HG03342 (cell line): ENCODE measurements at regions not wholly inside any gene's neighbourhood (a gene's known extent, or its start where the extent isn't known, plus 50 kb on each side); places are given as distances from the start of the nearest gene placed in this dataset.
"Not testable (repeated sequence)": the region's sequence is repeated elsewhere in the genome, so short reads cannot be mapped to it uniquely, and the experiment has no call there.

Experiments used
- ATAC-seq: cut with Tn5 transposase; IDR thresholded peaks from one replicate; pipeline ENCODE4 v1.9.1; 2021; ENCODE audit warnings: mild to moderate bottlenecking, moderate library complexity; ENCODE audit not compliant: unreplicated experiment

DNA sequence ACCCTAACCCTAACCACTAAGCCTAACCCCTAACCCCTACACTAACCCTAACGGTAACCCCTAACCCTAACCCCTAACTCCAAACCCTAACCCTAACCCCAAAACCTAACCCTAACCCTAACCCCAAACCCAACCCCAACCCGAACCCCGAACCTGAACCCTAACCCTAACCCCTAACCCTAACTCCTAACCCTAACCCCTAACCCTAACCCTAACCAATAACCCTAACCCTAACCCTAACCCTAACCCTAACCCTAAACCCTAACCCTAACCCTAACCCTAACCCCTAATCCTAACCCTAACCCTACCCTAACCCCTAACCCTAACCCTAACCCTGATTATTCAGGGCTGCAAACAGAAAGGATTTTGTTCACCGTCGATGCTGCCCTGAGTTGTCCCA, 144.6 kb upstream of the DUSP22 start:
- ATAC-seq, result not testable (repeated sequence)

DNA sequence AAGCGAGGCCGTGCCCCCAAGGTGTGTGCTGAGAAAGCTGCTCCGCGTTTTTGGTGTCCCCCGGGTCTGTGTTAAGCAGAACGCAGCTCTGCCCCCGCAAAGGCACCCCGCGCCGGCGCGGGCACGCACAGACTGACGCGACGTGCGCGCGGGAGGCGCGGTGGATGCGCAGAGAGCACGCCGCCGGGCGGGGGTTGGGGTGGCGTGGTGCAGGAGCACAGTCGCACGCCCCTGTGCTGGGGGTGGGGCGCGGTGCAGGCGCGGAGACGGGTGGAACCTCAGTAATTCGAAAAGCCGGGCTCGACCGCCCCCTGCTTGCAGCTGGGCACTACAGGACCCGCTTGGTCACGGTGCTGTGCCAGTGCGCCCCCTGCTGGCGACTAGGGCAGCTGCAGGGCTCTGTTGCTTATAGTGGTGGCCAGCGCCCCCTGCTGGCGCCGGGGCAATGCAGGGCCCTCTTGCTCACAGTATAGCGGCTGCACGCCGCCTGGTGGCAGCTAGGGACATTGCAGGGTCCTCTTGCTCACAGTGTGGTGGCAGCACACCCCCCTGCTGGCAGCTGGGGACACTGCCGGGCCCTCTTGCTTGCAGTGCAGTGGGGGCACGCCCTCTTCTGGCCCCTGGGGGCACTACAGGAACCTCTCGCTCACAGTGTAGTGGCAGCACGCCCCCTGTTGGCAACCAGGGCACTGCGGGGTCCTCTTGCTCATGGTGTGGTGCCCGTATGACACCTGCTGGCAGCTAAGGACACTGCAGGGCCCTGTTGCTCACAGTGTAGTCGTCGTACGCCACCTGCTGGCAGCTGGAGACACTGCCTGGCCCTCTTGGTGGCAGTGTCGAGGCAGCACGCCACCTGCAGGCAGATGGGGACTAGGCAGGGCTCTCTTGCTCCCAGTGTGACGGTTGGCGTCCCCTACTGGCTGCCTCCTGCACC, 144.0 kb upstream of the DUSP22 start:
- ATAC-seq, result peak; percentile 97

GRCh38 chr6:150147-150546, 142.1 kb upstream of the DUSP22 start:
- ATAC-seq, result not testable (repeated sequence)

DNA sequence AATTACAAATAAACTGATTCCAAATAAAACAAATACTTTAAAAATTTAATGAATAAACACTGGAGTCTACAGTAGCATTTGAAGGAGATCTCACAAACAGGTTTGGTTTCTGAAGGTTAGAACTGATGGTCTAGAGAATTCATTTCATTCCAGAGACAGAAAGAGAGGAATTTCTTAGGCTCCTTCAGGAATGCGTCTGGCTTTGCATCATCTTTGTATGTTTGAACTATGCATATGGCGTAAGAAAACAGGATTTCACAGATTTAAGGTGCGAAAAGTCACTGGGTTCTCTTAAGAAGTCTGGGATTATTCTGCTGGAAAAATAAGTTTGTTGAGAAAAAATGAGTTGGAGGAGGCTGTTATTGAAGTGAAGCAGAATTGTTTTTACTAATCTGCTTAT, 139.9 kb upstream of the DUSP22 start:
- ATAC-seq, result not testable (repeated sequence)

- not testable (repeated sequence) for ATAC-seq
These were observed 139.3 kb upstream of the DUSP22 start for GRCh38 chr6:153026-153425.

DNA sequence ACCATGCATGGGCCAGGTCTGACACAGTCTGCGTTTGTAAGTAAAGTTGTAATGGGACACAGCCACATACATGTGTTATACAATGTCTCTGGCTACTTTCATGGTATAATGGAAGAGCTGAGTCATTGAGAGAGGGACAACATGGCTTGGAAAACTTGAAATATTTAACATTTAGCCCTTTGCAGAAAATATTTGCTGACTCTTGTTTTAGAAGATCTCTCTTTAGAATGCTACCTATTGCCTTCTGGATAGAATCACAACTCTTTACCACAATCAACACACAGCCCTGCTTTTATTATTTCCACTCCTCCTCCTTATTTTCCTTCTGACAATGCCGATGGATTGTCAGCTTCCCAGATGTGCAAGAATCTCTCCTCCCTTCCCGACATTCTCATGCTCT, 138.4 kb upstream of the DUSP22 start:
- not testable (repeated sequence) for ATAC-seq

DNA sequence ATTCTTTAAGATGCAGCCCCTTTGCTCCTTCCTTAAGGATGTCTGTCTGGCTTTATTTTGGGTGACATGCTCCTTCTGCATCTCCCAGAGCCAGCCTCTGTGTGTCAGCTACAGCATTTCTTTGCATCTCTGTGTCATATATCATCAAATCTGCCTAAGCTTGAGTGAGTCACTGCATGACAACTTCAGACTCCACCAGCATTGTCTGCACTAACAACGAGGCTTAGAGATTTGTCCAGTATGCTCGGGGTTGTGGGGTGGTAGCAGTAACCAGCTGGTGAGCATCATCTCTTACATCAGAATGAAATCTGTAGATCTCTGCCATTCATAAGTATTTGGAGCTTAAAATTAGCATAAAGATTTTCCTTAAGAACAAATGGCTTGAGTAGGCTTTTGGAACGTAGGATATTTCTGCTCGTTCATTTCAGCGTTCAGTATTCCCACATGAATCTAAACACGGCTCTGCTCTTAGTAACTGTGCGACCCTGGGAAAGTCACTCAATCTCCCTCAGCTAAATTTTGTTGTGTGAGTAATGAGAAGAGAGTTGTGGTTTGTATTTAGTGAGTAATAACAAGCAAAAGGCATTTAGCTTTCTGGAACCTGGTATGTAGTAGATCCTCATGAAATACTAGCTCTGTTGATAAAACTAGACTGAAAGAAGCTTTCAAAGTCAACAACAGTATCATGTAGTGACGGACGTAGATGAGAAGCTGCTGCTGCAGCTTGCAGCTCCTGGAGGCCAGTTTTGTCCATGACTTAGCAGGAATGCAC, 137.8 kb upstream of the DUSP22 start:
- ATAC-seq, result not testable (repeated sequence)

GRCh38 chr6:156010-156409, 136.3 kb upstream of the DUSP22 start:
- ATAC-seq, result no peak

GRCh38 chr6:156441-157140, 135.7 kb upstream of the DUSP22 start:
- not testable (repeated sequence) for ATAC-seq

- not testable (repeated sequence) for ATAC-seq
These were observed 135.1 kb upstream of the DUSP22 start for GRCh38 chr6:157176-157575.

GRCh38 chr6:161657-162056, 130.6 kb upstream of the DUSP22 start:
- ATAC-seq, result not testable (repeated sequence)

GRCh38 chr6:164720-165119, 127.6 kb upstream of the DUSP22 start:
- ATAC-seq, result no peak

DNA sequence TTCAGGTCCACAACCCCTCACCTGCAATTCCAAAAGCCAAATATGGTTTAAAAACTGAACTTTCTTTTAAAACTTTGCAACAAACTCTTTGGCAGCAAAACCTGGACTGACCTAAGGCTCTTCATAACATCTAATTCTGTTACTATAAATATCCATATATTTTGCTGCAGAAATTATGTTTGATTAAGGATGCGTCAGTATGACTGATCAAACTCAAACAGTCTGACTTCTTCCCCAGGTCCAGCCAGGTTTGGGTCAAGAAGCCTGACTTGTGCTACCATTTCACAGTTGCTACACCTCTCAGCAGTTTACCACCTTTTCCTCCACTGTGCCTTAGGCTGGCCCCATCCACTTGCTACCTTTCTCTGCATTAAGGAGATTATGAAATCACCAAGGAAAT, 127.0 kb upstream of the DUSP22 start:
- no peak for ATAC-seq

GRCh38 chr6:165906-166305, 126.4 kb upstream of the DUSP22 start:
- no peak for ATAC-seq

DNA sequence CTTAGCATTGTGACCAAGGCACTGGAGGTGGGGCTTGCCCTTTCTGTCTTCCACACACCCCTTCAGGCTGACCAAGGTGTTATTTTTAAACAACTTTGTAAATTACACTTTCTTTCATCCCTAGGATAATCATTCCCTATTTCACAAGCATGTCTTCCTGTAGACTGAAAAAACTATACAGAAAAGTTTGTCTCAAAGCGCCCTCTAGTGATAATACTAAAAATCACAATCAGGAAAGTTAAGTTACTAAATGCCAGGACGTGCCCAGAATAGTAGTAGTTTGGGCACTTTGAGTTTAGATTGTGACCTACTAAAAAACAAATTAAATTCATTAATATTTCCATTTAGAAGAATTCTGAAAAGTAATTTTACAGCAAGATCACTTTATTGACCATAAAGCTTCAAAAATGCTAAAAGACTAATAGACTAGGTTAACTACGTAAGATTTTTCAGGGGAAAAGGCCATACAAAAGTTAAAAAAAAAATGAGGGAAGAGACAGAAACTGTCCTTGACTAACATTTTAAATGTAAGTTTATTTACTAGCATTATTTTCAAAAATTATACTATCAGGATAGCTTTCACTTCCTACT, 123.3 kb upstream of the DUSP22 start:
- no peak for ATAC-seq

GRCh38 chr6:174036-174435, 118.3 kb upstream of the DUSP22 start:
- no peak for ATAC-seq

DNA sequence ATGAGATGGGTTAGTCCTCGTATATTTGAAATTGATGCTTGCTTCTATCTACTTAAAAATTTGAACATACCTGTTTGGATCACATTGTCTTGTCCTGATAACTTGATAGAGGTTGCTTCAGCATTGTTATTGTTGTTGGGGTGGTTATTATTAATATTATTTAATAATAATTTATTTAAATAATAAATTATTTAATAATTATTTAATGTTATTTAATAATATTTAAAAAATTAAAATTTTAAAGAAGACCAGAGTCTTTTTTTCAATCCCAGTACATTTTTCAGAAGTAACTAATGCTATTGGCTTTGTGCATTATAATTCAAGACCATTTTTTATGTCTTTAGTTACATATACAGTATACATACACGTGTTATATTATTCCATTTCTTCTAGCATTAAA, 116.6 kb upstream of the DUSP22 start:
- ATAC-seq, result no peak

GRCh38 chr6:176766-177165, 115.5 kb upstream of the DUSP22 start:
- ATAC-seq, result no peak

- ATAC-seq, result no peak
These were observed 114.2 kb upstream of the DUSP22 start for GRCh38 chr6:178119-178518.

- ATAC-seq, result not testable (repeated sequence)
These were observed 113.4 kb upstream of the DUSP22 start for GRCh38 chr6:178929-179328.
